Endodermal cell (in vitro differentiated cells): ENCODE measurements at regions not wholly inside any gene's neighbourhood (a gene's known extent, or its start where the extent isn't known, plus 50 kb on each side); places are given as distances from the start of the nearest gene placed in this dataset.
"Not testable (repeated sequence)": the region's sequence is repeated elsewhere in the genome, so short reads cannot be mapped to it uniquely, and the experiment has no call there.

Source experiments
- DNase-seq: peaks from one replicate; pipeline ENCODE4 v3.0.0-alpha.2; 2017
- H3K27ac ChIP-seq: 2 replicates; pipeline ENCODE4 v1.5.1; 2013; ENCODE audit warnings: mild to moderate bottlenecking, low read depth, low read length, moderate library complexity
- H3K27me3 ChIP-seq: 2 replicates; pipeline ENCODE4 v1.6.1; 2013; ENCODE audit warnings: mild to moderate bottlenecking, low read length, moderate library complexity; ENCODE audit not compliant: insufficient read depth, control insufficient read depth, poor library complexity, severe bottlenecking
- H3K36me3 ChIP-seq: 2 replicates; pipeline ENCODE4 v1.7.0; 2013; ENCODE audit warnings: mild to moderate bottlenecking, low read length, moderate library complexity; ENCODE audit not compliant: control insufficient read depth, insufficient read depth
- H3K4me1 ChIP-seq: one replicate; pipeline ENCODE4 v1.7.0; 2013; ENCODE audit warnings: low read length; ENCODE audit not compliant: control insufficient read depth, insufficient read depth
- H3K4me3 ChIP-seq: 2 replicates; pipeline ENCODE4 v1.5.1; 2013; ENCODE audit warnings: mild to moderate bottlenecking, low read length, moderate library complexity
- H3K9ac ChIP-seq: 2 replicates; pipeline ENCODE4 v1.6.1; 2013; ENCODE audit warnings: mild to moderate bottlenecking, low read length, moderate library complexity; ENCODE audit not compliant: poor library complexity, severe bottlenecking; ENCODE audit errors: extremely low read depth
- H3K9me3 ChIP-seq: 2 replicates; pipeline ENCODE4 v1.6.1; 2013; ENCODE audit warnings: mild to moderate bottlenecking, low read length, moderate library complexity; ENCODE audit not compliant: control insufficient read depth
- H3K27ac Mint-ChIP-seq: 2 replicates; pipeline ENCODE4 v1.8.0; 2020; ENCODE audit warnings: mixed read lengths
- H3K27me3 Mint-ChIP-seq: 2 replicates; pipeline ENCODE4 v1.8.0; 2021; ENCODE audit warnings: mild to moderate bottlenecking, mixed read lengths; ENCODE audit not compliant: insufficient read depth
- H3K36me3 Mint-ChIP-seq: 2 replicates; pipeline ENCODE4 v1.8.0; 2020; ENCODE audit warnings: low read depth, mixed read lengths
- H3K4me1 Mint-ChIP-seq: 2 replicates; pipeline ENCODE4 v1.8.0; 2020; ENCODE audit warnings: mixed read lengths
- H3K4me3 Mint-ChIP-seq: 2 replicates; pipeline ENCODE4 v1.8.0; 2020; ENCODE audit warnings: mild to moderate bottlenecking, moderate library complexity, mixed read lengths
- H3K9me3 Mint-ChIP-seq: 2 replicates; pipeline ENCODE4 v1.8.0; 2020; ENCODE audit warnings: mild to moderate bottlenecking, mixed read lengths
- CTCF ChIP-seq: fragments of 200-600 bp; sonication (generic); conservative IDR thresholded peaks from 2 replicates; pipeline ENCODE4 v1.5.0; 2021; ENCODE audit warnings: antibody characterized with exemption, mild to moderate bottlenecking
- WGBS, 2 experiments: methylation state at CpG; one replicate each; pipeline versions ENCODE4 v1.1.5 to v1.1.7; 2013; ENCODE audit warnings: missing lambda C conversion rate in 2 of 2, mixed read lengths in 1 of 2; ENCODE audit not compliant: insufficient coverage in 1 of 2, insufficient read length in 1 of 2; 5-methylcytosine and 5-hydroxymethylcytosine counted together

GRCh38 chr2:161068670-161069069 is 91.6 kb upstream of the TANK start:
- Mint-ChIP-seq H3K9me3 (peaks cover 3% of the 10 kb centered on the region), H3K27ac (no peak overlapping the region), H3K4me1 (peaks cover 2% of the 10 kb centered on the region), H3K36me3 (no peaks in the 10 kb centered on the region), H3K27me3 (peaks cover 2% of the 10 kb centered on the region), H3K4me3 (no peak overlapping the region)
- H3K27me3 ChIP-seq: no peaks in the 10 kb centered on the region
- no peak overlapping the region for H3K27ac ChIP-seq
- no peaks in the 10 kb centered on the region for H3K4me1 ChIP-seq
- WGBS, 2 experiments: 88 to 100% methylated on average over 1 of the region's 1 CpG
- DNase-seq: no peak
- H3K4me3 ChIP-seq: no peak overlapping the region
- no peaks in the 10 kb centered on the region for H3K36me3 ChIP-seq
- H3K9me3 ChIP-seq: no peaks in the 10 kb centered on the region
- no peak for TF ChIP-seq CTCF
- no peak overlapping the region for H3K9ac ChIP-seq

- H3K27me3 Mint-ChIP-seq: peaks cover 2% of the 10 kb centered on the region
- peaks cover 3% of the 10 kb centered on the region for H3K4me1 ChIP-seq
- no peak overlapping the region for H3K27ac Mint-ChIP-seq
- DNase-seq: no peak
- H3K9me3 Mint-ChIP-seq: peaks cover 3% of the 10 kb centered on the region
- no peaks in the 10 kb centered on the region for H3K9me3 ChIP-seq
- H3K4me1 Mint-ChIP-seq: peaks cover 7% of the 10 kb centered on the region
- H3K9ac ChIP-seq: no peak overlapping the region
- TF ChIP-seq CTCF: no peak
- no peaks in the 10 kb centered on the region for H3K36me3 ChIP-seq
- no peak overlapping the region for H3K4me3 Mint-ChIP-seq
- no peaks in the 10 kb centered on the region for H3K27me3 ChIP-seq
- H3K4me3 ChIP-seq: no peak overlapping the region
- H3K36me3 Mint-ChIP-seq: no peaks in the 10 kb centered on the region
- H3K27ac ChIP-seq: no peak overlapping the region
- WGBS, 2 experiments: 91% methylated on average over 1 of the region's 1 CpG; no CpG with 5 or more reads in 1 of the 2 experiments
These were observed 89.3 kb upstream of the TANK start for GRCh38 chr2:161070693-161071479.

GRCh38 chr2:161072436-161072835 is 87.8 kb upstream of the TANK start:
- not testable (repeated sequence) for H3K4me1 ChIP-seq, H3K36me3 ChIP-seq, DNase-seq, H3K9me3 Mint-ChIP-seq, H3K4me3 Mint-ChIP-seq, H3K36me3 Mint-ChIP-seq, H3K9ac ChIP-seq, H3K27ac ChIP-seq, H3K27ac Mint-ChIP-seq, H3K27me3 Mint-ChIP-seq, H3K4me3 ChIP-seq, H3K27me3 ChIP-seq, H3K9me3 ChIP-seq
- WGBS, 2 experiments: 95% methylated on average over 1 of the region's 2 CpGs; no CpG with 5 or more reads in 1 of the 2 experiments
- peaks cover 14% of the 10 kb centered on the region for H3K4me1 Mint-ChIP-seq
